NCI-H82 (cell line): ENCODE measurements at regions not wholly inside any gene's neighbourhood (a gene's known extent, or its start where the extent isn't known, plus 50 kb on each side); places are given as distances from the start of the nearest gene placed in this dataset.

Experiments
- DNase-seq: peaks from one replicate; lab custom pipeline; 2025; lab: John Stamatoyannopoulos, UW

GRCh38 chr13:110773480-110773879 is 60.0 kb downstream of the ING1 start:
- no peak for DNase-seq

GRCh38 chr13:110774051-110774450 is 60.6 kb downstream of the ING1 start:
- DNase-seq, result no peak

GRCh38 chr13:110774490-110774889 is 61.0 kb downstream of the ING1 start:
- no peak for DNase-seq

GRCh38 chr13:110775576-110775975 is 62.1 kb downstream of the ING1 start:
- DNase-seq, result no peak

- no peak for DNase-seq
Observed at GRCh38 chr13:110777251-110777820, 63.8 kb downstream of the ING1 start.

DNA sequence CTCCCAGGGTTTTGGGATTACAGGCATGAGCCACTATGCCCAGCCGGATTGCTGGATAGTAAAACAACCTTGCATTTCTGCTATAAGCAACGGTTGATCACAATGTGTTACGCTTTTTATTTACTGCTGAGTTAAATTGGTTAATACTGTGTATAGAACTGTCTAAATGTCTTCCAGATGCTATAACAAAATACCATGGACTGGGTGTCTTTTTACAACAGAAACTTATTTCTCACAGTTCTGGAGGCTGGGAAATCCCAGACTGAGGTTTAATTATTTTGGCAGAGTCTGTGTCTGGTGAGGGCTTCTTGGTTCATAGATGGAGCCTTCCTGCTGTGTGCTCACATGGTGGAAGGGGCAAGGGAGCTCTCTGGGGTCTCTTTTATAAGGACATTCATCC is 65.5 kb downstream of the ING1 start:
- no peak for DNase-seq

- no peak for DNase-seq
Observed at GRCh38 chr13:110780422-110780821, 66.9 kb downstream of the ING1 start.

DNA sequence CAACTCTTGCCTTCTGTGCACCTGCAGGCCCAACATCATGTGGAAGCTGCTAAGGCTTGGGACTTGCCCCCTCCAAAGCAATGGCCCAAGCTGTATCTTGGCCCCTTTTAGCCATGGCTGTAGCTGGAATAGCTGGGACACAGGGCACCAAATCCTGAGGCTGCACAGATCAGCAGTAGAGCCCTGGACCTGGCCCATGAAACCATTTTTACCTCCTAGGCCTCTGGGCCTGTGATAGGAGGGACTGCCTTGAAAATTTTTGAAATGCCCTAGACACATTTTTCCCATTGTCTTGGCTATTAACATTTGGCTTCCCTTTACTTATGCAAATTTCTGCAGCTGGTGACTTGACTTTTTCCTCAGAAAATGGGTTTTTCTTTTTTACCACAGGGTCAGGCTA is 68.7 kb downstream of the ING1 start:
- no peak for DNase-seq

- DNase-seq, result no peak
Observed at GRCh38 chr13:110784704-110785103, 71.2 kb downstream of the ING1 start.

DNA sequence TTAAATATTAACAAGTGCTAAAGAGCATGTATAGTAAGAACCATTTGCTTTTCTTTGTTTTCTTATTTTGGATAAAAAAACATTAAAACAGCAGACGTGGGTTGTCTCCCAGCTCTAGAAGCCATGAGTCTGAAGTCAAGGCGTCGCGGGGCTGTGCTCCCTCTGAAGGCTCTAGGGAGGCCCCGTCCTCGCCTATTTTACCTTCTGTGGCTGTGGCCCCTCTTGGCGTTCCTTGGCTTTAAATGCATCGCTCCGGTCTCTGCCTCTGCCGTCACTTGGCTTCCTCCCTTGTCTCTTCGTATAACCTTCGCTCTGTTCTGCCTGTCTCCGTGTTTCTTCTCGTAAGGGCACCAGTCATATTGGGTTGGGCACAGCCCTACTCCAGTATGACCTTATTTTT is 75.3 kb downstream of the ING1 start:
- DNase-seq, result no peak

DNA sequence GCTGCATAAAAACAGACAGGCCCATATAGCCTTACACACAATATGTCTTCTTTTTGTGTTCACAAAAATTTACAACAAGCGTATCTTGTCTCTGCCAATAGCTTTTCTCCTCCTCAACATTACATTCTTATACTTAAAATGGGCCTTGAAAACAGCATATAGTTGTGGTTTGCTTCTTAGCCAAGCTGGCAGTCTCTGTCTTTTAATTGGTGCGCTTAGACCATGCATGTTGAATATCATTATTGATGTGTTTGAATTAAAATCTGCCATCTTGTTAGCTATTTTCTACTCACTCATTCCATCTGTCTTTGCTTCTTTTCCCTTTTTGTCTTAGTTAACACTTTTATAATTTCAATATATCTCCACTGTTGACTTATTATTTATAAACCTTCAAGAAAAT is 76.4 kb downstream of the ING1 start:
- DNase-seq, result no peak

DNA sequence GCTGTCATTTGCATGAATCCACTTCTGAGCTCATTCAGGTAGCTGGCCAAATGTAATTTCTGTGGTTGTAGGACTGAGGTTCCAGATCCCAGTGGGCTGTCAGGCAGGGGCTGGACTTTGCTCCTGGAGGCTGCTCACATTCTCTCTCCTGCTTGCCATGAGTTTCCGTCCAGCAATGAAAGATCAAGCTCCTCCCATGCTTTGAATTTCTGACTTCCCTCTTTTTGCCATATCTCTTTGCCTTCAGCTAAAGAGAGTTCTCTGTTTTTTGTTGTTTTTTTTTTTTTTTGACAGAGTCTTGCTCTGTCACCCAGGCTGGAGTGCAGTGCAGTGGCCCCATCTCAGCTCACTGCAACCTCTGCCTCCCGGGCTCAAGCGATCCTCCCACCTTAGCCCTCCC is 76.9 kb downstream of the ING1 start:
- DNase-seq, result no peak

GRCh38 chr13:110794209-110794608 is 80.7 kb downstream of the ING1 start:
- no peak for DNase-seq

- DNase-seq, result peak; percentile 30
Observed at GRCh38 chr13:110797230-110797877, 83.9 kb downstream of the ING1 start.

DNA sequence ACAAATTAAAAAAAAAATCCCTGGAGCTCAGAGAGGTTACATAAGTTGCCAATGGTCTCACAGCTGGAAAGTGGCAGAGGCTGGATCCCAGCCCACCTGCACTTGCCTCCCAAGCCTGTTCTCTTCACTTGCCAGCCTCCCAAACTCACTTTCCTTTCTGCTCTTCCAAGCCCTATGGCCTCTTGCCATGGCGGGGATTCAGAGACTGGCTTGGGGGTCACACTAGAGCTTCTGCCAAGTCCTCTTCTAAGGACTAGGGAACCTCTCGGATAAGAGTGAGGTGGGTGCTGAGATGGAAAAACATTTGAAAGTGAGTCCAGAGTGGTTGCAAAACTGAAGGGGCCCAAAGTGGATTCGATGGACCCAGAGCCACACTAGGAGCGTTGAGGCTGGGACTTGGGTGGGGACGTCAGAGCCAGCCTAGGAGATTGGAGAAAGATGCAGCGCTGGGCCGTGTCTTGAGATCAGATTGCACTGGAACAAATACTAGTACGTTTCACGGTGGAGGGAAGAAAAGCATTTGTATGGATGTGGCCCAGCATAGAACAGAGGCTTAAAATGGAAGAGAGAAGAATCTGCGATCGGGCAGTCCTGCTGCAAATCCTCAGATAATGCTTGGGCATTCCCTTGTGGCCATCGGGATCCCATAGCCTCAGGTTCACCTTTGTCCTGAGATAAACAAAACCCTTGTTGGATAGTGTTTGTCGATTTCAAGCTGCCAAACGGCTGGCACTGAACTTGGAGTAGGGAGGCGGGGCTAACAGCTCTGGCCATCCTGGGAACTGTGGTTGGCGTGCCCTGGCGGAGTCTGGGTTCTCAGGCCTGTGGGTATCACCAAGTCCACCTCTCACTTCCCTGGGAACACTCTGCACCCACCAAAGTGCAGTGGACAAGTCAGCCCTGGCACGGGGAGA is 84.8 kb downstream of the ING1 start:
- no peak for DNase-seq

GRCh38 chr13:110799246-110800236 is 86.0 kb downstream of the ING1 start:
- no peak for DNase-seq

DNA sequence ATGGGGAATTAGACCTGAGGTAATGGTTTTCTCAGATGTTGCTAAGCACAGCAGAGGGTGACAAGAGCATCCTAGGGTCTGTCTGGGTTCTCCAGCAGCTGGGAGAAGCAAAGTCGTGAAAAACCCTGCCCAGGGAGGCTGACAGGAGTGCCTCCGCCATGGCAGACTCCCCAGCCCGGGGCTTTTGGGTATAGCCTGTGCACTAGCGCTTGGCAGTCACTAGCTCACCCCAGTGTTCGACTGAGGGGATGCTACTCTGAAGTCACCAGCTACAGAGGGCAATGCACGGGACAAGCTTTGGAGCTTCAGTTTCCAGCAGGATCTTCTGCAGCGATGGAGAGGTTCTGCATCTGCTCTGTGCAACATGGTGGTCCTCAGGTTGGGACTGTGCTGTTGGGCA is 87.5 kb downstream of the ING1 start:
- DNase-seq, result peak; percentile 26

DNA sequence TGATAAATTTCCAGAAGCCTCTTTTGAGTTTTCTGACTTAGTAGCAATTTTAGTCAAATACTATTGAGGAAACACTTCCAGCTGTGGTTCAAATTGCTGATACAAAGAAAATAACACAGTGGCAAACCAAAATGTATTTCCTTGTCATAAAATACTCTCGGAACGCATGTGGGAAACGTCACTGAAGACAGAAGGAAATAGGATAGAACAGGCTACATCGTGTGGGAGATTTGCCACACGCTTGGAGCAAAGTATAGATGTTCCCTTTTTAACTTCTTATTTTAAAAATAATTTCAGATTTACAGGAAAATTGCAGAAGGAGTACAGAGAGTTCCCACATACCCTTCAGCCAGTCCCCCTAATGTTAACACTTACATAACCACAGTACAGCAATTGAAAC is 88.8 kb downstream of the ING1 start:
- DNase-seq, result no peak

GRCh38 chr13:110806636-110807035 is 93.1 kb downstream of the ING1 start:
- no peak for DNase-seq

DNA sequence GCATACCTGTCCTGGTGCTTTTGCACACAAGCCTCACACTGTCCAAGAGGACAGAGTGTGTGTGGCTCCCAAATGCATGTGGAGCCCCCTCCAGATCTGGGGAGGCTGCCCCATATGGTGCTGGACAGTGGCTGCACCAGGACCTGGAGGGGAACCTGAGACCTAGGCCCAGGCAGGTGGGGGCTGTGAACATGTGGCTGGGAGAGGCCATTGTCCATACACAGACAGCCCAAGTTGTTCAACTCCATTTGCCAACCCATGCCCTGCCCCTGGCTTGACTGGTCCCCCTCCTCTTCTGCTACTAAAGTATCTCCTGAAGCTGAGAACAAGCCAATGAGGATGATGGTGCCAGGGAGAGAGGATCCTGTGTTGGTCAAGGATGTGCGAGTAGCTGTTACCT is 94.0 kb downstream of the ING1 start:
- no peak for DNase-seq

DNA sequence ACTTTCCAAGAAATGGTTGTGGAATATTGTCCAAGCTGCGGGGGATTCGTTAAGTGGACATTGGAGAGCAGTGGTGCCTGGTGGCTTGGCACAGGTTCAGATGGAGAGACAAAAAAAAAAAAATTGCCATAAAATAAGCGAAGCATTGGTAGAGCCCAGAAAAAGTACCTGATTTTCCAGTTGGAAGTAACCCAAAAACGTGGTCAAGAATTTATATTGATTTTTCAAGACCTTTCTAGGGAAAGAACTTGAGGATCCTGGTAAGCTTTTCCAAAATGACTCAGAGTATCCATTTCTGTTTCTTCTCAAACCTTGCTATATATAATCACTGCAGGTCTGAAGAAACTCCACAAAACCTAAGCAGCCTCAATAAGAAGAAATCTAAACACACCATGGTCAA is 94.6 kb downstream of the ING1 start:
- no peak for DNase-seq
